PC-3 (cell line): ENCODE measurements at regions not wholly inside any gene's neighbourhood (a gene's known extent, or its start where the extent isn't known, plus 50 kb on each side); places are given as distances from the start of the nearest gene placed in this dataset.

Source experiments
- EZH2 ChIP-seq: fragments of 300-600 bp; sonication (generic); IDR thresholded peaks from one replicate; pipeline ENCODE4 v1.6.1; 2017; ENCODE audit warnings: antibody characterized with exemption, mild to moderate bottlenecking, low read length; ENCODE audit not compliant: unreplicated experiment
- EZH2phosphoT487 ChIP-seq: fragments of 300-600 bp; sonication (generic); IDR thresholded peaks from 2 replicates; pipeline ENCODE4 v1.6.1; 2018; ENCODE audit warnings: mild to moderate bottlenecking, antibody characterized with exemption, low read length, borderline replicate concordance
- TF ChIP-seq, protein P1 (sequence below): fragments of 300-600 bp; sonication (generic); conservative IDR thresholded peaks from 2 replicates; pipeline ENCODE4 v1.5.1; 2017; ENCODE audit warnings: antibody characterized with exemption, low read depth, mild to moderate bottlenecking, low read length

GRCh38 chr1:209100460-209100859 lies 483.1 kb upstream of the CAMK1G start:
- TF ChIP-seq, protein P1, sequence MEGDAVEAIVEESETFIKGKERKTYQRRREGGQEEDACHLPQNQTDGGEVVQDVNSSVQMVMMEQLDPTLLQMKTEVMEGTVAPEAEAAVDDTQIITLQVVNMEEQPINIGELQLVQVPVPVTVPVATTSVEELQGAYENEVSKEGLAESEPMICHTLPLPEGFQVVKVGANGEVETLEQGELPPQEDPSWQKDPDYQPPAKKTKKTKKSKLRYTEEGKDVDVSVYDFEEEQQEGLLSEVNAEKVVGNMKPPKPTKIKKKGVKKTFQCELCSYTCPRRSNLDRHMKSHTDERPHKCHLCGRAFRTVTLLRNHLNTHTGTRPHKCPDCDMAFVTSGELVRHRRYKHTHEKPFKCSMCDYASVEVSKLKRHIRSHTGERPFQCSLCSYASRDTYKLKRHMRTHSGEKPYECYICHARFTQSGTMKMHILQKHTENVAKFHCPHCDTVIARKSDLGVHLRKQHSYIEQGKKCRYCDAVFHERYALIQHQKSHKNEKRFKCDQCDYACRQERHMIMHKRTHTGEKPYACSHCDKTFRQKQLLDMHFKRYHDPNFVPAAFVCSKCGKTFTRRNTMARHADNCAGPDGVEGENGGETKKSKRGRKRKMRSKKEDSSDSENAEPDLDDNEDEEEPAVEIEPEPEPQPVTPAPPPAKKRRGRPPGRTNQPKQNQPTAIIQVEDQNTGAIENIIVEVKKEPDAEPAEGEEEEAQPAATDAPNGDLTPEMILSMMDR, result no peak
- TF ChIP-seq EZH2, result no peak
- TF ChIP-seq EZH2phosphoT487, result no peak
